HepG2 (cell line): ENCODE measurements at regions not wholly inside any gene's neighbourhood (a gene's known extent, or its start where the extent isn't known, plus 50 kb on each side); places are given as distances from the start of the nearest gene placed in this dataset.

ENCODE experiments used
- ATAC-seq: fragments of 200-7000 bp; cut with Tn5 transposase; 3 replicates; pipeline ENCODE4 v1.9.1; 2020; ENCODE audit warnings: mild to moderate bottlenecking, moderate library complexity
- BruUV-seq: library from RNA; stranded (reverse); fragments of 400-500 nt; replicated peaks from 2 replicates; lab custom pipeline; 2021; lab: Mats Ljungman, UMichigan
- CTCF ChIA-PET: fragments of 300-600 bp; formaldehyde crosslinking; extraction: SDS; loops from one replicate; lab custom pipeline; 2021; ENCODE audit warnings: low total read pairs, inconsistent platforms, low intra/inter-chr PET ratio; lab: Yijun Ruan, JAX
- POLR2A ChIA-PET: fragments of 350-600 bp; sonication (Branson Sonifier 250); formaldehyde crosslinking; loops from one replicate; lab custom pipeline; 2020; ENCODE audit warnings: antibody characterized with exemption, inconsistent platforms; lab: Yijun Ruan, JAX
- DNase-seq: peaks from one replicate; pipeline ENCODE4 v3.0.0-alpha.2; 2015; ENCODE audit warnings: low spot score
- FAIRE-seq: peaks from 3 replicates; lab custom pipeline; 2011; peaks lifted over from hg19 to GRCh38; lab: Jason Lieb, UNC
- H2AFZ ChIP-seq: one replicate; pipeline ENCODE4 v1.6.1; 2011; ENCODE audit warnings: low read length, inconsistent platforms
- H3K27ac ChIP-seq: fragments of 300-600 bp; 3 replicates; pipeline ENCODE4 v1.8.0; 2011; ENCODE audit warnings: mixed run types, mild to moderate bottlenecking, mixed read lengths, low read length, inconsistent platforms; ENCODE audit not compliant: insufficient read depth; ENCODE audit errors: extremely low read length
- H3K27me3 ChIP-seq, 2 experiments: fragments of 200-600 bp in 1 of 2; 2 replicates in 1 of 2; 3 replicates in 1 of 2; pipeline versions ENCODE4 v1.6.0 to v1.8.0; 2011; ENCODE audit warnings: low read length in 2 of 2, mild to moderate bottlenecking in 2 of 2, moderate library complexity in 2 of 2, inconsistent platforms in 1 of 2; ENCODE audit not compliant: insufficient read depth in 2 of 2, control insufficient read depth in 1 of 2
- H3K36me3 ChIP-seq, 2 experiments: fragments of 200-600 bp in 1 of 2; replicated peaks in 1 of 2; 2 replicates in 1 of 2; 3 replicates in 1 of 2; pipeline versions ENCODE4 v1.5.1 to v1.8.0; 2011; ENCODE audit warnings: low read length in 2 of 2, inconsistent platforms in 1 of 2; ENCODE audit not compliant: insufficient read depth in 2 of 2, control insufficient read depth in 1 of 2
- H3K4me1 ChIP-seq: 2 replicates; pipeline ENCODE4 v1.5.1; 2012; ENCODE audit warnings: low read length, inconsistent platforms; ENCODE audit not compliant: insufficient read depth
- H3K4me2 ChIP-seq: 2 replicates; pipeline ENCODE4 v1.6.0; 2011; ENCODE audit warnings: low read depth, low read length, inconsistent platforms
- H3K4me3 ChIP-seq, 3 experiments: fragments of 200-600 bp in 1 of 3; sonication (generic), shearing (Covaris generic) in 1 of 3; replicated peaks in 1 of 3; 2 replicates each; pipeline ENCODE4 v1.5.1; 2011 to 2016; ENCODE audit warnings: low read length in 3 of 3, inconsistent platforms in 2 of 3, low read depth in 2 of 3, mild to moderate bottlenecking in 2 of 3, control low read depth in 1 of 3, mixed read lengths in 1 of 3; ENCODE audit not compliant: insufficient read depth in 1 of 3
- H3K79me2 ChIP-seq: one replicate; pipeline ENCODE4 v1.6.1; 2011; ENCODE audit warnings: low read length, inconsistent platforms; ENCODE audit not compliant: insufficient read depth
- H3K9ac ChIP-seq: 2 replicates; pipeline ENCODE4 v1.6.0; 2011; ENCODE audit warnings: mild to moderate bottlenecking, low read depth, low read length, inconsistent platforms; ENCODE audit not compliant: insufficient read depth
- H3K9me3 ChIP-seq: 2 replicates; pipeline ENCODE4 v1.5.1; 2012; ENCODE audit warnings: mild to moderate bottlenecking, low read length
- H4K20me1 ChIP-seq: 2 replicates; pipeline ENCODE4 v1.6.0; 2011; ENCODE audit warnings: inconsistent platforms, mild to moderate bottlenecking, low read length, moderate library complexity; ENCODE audit not compliant: insufficient read depth
- CBFB ChIP-seq: sonication (generic); formaldehyde crosslinking; IDR thresholded peaks from 2 replicates; pipeline ENCODE4 v1.4.0; 2020; ENCODE audit warnings: missing genetic modification reagents
- CBX1 ChIP-seq: IDR thresholded peaks from one replicate; pipeline ENCODE4 v1.6.1; 2016; ENCODE audit warnings: antibody characterized with exemption, low read depth
- GFI1 ChIP-seq: sonication (generic); formaldehyde crosslinking; IDR thresholded peaks from 2 replicates; pipeline ENCODE4 v1.5.0; 2020; ENCODE audit warnings: missing genetic modification reagents, mild to moderate bottlenecking, borderline replicate concordance
- HNRNPLL ChIP-seq: fragments of 200-400 bp; formaldehyde crosslinking; IDR thresholded peaks from 2 replicates; pipeline ENCODE4 v1.6.1; 2017; ENCODE audit warnings: mild to moderate bottlenecking, low read depth, low read length; ENCODE audit not compliant: poor library complexity, severe bottlenecking
- JUND ChIP-seq: sonication (generic); formaldehyde crosslinking; IDR thresholded peaks from 2 replicates; pipeline ENCODE4 v1.8.0; 2022; ENCODE audit warnings: mild to moderate bottlenecking, missing genetic modification reagents
- MATR3 ChIP-seq: sonication (generic); formaldehyde crosslinking; IDR thresholded peaks from 2 replicates; pipeline ENCODE4 v1.4.0; 2020; ENCODE audit warnings: missing genetic modification reagents
- PAF1 ChIP-seq: IDR thresholded peaks from 2 replicates; pipeline ENCODE4 v1.6.1; 2016; ENCODE audit warnings: missing genetic modification reagents, missing compliant biosample characterization
- ZC3H13 ChIP-seq: sonication (generic); formaldehyde crosslinking; IDR thresholded peaks from 2 replicates; pipeline ENCODE4 v1.8.1; 2023; ENCODE audit warnings: mild to moderate bottlenecking, missing genetic modification reagents, moderate library complexity
- ZFAT ChIP-seq: sonication (generic); formaldehyde crosslinking; conservative IDR thresholded peaks from 2 replicates; pipeline ENCODE4 v1.8.1; 2023; ENCODE audit warnings: missing genetic modification reagents, inconsistent platforms
- ZNF451 ChIP-seq: sonication (generic); formaldehyde crosslinking; IDR thresholded peaks from 2 replicates; pipeline ENCODE4 v1.5.0; 2020; ENCODE audit warnings: mild to moderate bottlenecking, missing genetic modification reagents
- WGBS: methylation state at CpG from one replicate; pipeline ENCODE4 v1.1.6; 2017; ENCODE audit warnings: low lambda C conversion rate; 5-methylcytosine and 5-hydroxymethylcytosine counted together
- in situ Hi-C: cut with HindIII; loops from 2 replicates; pipeline ENCODE4 v1.10.0; 2017; ENCODE audit warnings: low pct_unique_long_range_greater_than_20kb; ENCODE audit not compliant: extremely low pct_ligation_motif_present
- intact Hi-C: fragments of 100-400 bp; cut with micrococcal nuclease; formaldehyde crosslinking; loops from one replicate; pipeline ENCODE4 v1.10.0; 2022; ENCODE audit not compliant: unreplicated experiment
- TF ChIP-seq, protein P1 (sequence below): sonication (generic); formaldehyde crosslinking; conservative IDR thresholded peaks from 2 replicates; pipeline ENCODE4 v1.8.0; 2022; ENCODE audit warnings: mild to moderate bottlenecking, moderate library complexity, missing genetic modification reagents
- TF ChIP-seq, protein P2 (sequence below): sonication (generic); formaldehyde crosslinking; IDR thresholded peaks from 2 replicates; pipeline ENCODE4 v1.9.0; 2021; ENCODE audit warnings: missing genetic modification reagents, mild to moderate bottlenecking, borderline replicate concordance
- TF ChIP-seq, protein P3 (sequence below): sonication (generic); formaldehyde crosslinking; IDR thresholded peaks from 2 replicates; pipeline ENCODE4 v1.8.0; 2022; ENCODE audit warnings: mild to moderate bottlenecking, missing genetic modification reagents; ENCODE audit not compliant: insufficient replicate concordance
- TF ChIP-seq, protein P4 (sequence below): sonication (generic); formaldehyde crosslinking; IDR thresholded peaks from 2 replicates; pipeline ENCODE4 v1.4.0; 2020; ENCODE audit warnings: missing genetic modification reagents, mild to moderate bottlenecking, borderline replicate concordance
- TF ChIP-seq, protein P5 (sequence below): fragments of 450-650 bp; IDR thresholded peaks from 2 replicates; pipeline ENCODE4 v1.6.1; 2016

DNA sequence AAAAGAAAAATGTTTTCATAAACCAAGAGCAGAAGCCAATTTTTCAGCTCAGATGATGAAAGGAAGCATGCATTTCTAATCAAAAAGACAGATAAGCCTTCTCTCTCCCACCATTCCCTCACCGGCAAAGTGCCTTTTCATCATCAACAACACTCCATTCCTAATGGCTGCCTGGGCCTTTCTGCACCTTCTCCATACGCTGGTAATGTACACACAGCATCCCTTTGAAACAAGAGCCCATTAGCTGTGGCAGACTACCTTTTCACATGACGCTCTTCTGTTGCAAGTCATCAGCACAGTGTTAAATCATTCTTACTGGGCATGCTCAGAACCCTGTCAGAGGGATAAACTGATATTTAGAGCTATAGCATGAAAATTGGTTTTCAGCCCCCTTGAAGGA, 408.9 kb downstream of the MEIS1 start:
- H3K79me2 ChIP-seq = no peaks in the 10 kb centered on the region
- POLR2A ChIA-PET = no interaction called here
- in situ Hi-C loops = no loop called here
- no peak for FAIRE-seq
- H3K36me3 ChIP-seq = no peaks in the 10 kb centered on the region
- 37% methylated on average over 3 of the region's 3 CpGs for WGBS
- DNase-seq = no peak
- no peak for ATAC-seq
- CTCF ChIA-PET = no interaction called here
- H3K4me3 ChIP-seq = no peak overlapping the region
- no peaks in the 10 kb centered on the region for H3K9me3 ChIP-seq
- H4K20me1 ChIP-seq = no peaks in the 10 kb centered on the region
- H3K4me1 ChIP-seq = peaks cover 8% of the 10 kb centered on the region; the same call in 1 of the 2 replicates
- intact Hi-C loops = no loop called here
- no peak overlapping the region for H3K4me2 ChIP-seq
- BruUV-seq = no TSS peak
- H3K27me3 ChIP-seq = no peaks in the 10 kb centered on the region
- H3K27ac ChIP-seq = no peak overlapping the region
- H2AFZ ChIP-seq = no peak overlapping the region
- no peak overlapping the region for H3K9ac ChIP-seq
- TF ChIP-seq PAF1 (CRISPR knock-in tag) (no peak), ZNF451 (CRISPR knock-in tag) (no peak), ZFAT (CRISPR knock-in tag) (no peak), JUND (CRISPR knock-in tag) (no peak), CBX1 (no peak), GFI1 (CRISPR knock-in tag) (no peak), HNRNPLL (no peak), ZC3H13 (CRISPR knock-in tag) (no peak), CBFB (CRISPR knock-in tag) (no peak), MATR3 (CRISPR knock-in tag) (no peak)
- TF ChIP-seq, protein P1, sequence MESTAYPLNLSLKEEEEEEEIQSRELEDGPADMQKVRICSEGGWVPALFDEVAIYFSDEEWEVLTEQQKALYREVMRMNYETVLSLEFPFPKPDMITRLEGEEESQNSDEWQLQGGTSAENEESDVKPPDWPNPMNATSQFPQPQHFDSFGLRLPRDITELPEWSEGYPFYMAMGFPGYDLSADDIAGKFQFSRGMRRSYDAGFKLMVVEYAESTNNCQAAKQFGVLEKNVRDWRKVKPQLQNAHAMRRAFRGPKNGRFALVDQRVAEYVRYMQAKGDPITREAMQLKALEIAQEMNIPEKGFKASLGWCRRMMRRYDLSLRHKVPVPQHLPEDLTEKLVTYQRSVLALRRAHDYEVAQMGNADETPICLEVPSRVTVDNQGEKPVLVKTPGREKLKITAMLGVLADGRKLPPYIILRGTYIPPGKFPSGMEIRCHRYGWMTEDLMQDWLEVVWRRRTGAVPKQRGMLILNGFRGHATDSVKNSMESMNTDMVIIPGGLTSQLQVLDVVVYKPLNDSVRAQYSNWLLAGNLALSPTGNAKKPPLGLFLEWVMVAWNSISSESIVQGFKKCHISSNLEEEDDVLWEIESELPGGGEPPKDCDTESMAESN = no peak
- TF ChIP-seq, protein P2, sequence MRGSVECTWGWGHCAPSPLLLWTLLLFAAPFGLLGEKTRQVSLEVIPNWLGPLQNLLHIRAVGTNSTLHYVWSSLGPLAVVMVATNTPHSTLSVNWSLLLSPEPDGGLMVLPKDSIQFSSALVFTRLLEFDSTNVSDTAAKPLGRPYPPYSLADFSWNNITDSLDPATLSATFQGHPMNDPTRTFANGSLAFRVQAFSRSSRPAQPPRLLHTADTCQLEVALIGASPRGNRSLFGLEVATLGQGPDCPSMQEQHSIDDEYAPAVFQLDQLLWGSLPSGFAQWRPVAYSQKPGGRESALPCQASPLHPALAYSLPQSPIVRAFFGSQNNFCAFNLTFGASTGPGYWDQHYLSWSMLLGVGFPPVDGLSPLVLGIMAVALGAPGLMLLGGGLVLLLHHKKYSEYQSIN (CRISPR knock-in tag) = no peak
- TF ChIP-seq, protein P3, sequence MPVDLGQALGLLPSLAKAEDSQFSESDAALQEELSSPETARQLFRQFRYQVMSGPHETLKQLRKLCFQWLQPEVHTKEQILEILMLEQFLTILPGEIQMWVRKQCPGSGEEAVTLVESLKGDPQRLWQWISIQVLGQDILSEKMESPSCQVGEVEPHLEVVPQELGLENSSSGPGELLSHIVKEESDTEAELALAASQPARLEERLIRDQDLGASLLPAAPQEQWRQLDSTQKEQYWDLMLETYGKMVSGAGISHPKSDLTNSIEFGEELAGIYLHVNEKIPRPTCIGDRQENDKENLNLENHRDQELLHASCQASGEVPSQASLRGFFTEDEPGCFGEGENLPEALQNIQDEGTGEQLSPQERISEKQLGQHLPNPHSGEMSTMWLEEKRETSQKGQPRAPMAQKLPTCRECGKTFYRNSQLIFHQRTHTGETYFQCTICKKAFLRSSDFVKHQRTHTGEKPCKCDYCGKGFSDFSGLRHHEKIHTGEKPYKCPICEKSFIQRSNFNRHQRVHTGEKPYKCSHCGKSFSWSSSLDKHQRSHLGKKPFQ (CRISPR knock-in tag) = no peak
- TF ChIP-seq, protein P4, sequence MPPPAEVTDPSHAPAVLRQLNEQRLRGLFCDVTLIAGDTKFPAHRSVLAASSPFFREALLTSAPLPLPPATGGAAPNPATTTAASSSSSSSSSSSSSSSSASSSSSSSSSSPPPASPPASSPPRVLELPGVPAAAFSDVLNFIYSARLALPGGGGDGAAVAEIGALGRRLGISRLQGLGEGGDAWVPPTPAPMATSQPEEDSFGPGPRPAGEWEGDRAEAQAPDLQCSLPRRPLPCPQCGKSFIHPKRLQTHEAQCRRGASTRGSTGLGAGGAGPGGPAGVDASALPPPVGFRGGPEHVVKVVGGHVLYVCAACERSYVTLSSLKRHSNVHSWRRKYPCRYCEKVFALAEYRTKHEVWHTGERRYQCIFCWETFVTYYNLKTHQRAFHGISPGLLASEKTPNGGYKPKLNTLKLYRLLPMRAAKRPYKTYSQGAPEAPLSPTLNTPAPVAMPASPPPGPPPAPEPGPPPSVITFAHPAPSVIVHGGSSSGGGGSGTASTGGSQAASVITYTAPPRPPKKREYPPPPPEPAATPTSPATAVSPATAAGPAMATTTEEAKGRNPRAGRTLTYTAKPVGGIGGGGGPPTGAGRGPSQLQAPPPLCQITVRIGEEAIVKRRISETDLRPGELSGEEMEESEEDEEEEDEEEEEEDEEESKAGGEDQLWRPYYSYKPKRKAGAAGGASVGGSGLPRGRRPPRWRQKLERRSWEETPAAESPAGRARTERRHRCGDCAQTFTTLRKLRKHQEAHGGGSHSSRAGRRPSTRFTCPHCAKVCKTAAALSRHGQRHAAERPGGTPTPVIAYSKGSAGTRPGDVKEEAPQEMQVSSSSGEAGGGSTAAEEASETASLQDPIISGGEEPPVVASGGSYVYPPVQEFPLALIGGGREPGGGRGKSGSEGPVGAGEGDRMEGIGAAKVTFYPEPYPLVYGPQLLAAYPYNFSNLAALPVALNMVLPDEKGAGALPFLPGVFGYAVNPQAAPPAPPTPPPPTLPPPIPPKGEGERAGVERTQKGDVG (CRISPR knock-in tag) = no peak
- TF ChIP-seq, protein P5, sequence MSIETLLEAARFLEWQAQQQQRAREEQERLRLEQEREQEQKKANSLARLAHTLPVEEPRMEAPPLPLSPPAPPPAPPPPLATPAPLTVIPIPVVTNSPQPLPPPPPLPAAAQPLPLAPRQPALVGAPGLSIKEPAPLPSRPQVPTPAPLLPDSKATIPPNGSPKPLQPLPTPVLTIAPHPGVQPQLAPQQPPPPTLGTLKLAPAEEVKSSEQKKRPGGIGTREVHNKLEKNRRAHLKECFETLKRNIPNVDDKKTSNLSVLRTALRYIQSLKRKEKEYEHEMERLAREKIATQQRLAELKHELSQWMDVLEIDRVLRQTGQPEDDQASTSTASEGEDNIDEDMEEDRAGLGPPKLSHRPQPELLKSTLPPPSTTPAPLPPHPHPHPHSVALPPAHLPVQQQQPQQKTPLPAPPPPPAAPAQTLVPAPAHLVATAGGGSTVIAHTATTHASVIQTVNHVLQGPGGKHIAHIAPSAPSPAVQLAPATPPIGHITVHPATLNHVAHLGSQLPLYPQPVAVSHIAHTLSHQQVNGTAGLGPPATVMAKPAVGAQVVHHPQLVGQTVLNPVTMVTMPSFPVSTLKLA = no peak
